H1 (cell line): ENCODE measurements at regions not wholly inside any gene's neighbourhood (a gene's known extent, or its start where the extent isn't known, plus 50 kb on each side); places are given as distances from the start of the nearest gene placed in this dataset.

Source experiments
- CTCF ChIA-PET: fragments of 300-600 bp; sonication (Branson Sonifier 250); formaldehyde crosslinking; loops from one replicate; lab custom pipeline; 2021; ENCODE audit not compliant: partially characterized antibody; lab: Charles Lee
- POLR2A ChIA-PET: fragments of 300-600 bp; sonication (Branson Sonifier 250); formaldehyde crosslinking; loops from one replicate; lab custom pipeline; 2021; ENCODE audit warnings: inconsistent platforms; ENCODE audit not compliant: partially characterized antibody; lab: Charles Lee
- DNase-seq, 2 experiments: peaks; one replicate each; pipeline versions ENCODE4 v3.0.0 to v3.0.0-alpha.2; 2010 to 2022; ENCODE audit warnings: low spot score in 2 of 2, low read depth in 1 of 2, mixed read lengths in 1 of 2
- FAIRE-seq: peaks from 2 replicates; lab custom pipeline; 2011; peaks lifted over from hg19 to GRCh38; lab: Jason Lieb, UNC
- H2AFZ ChIP-seq: 2 replicates; pipeline ENCODE4 v1.8.1; 2012; ENCODE audit warnings: low read length, inconsistent platforms
- H2AK5ac ChIP-seq: 2 replicates; pipeline ENCODE4 v1.6.1; 2013; ENCODE audit warnings: low read depth, low read length
- H2BK120ac ChIP-seq: replicated peaks from 2 replicates; pipeline ENCODE3; 2013; ENCODE audit warnings: low read depth, low read length, inconsistent platforms
- H2BK12ac ChIP-seq: 2 replicates; pipeline ENCODE4 v1.6.1; 2013; ENCODE audit warnings: low read depth, low read length
- H2BK15ac ChIP-seq: 2 replicates; pipeline ENCODE4 v1.6.1; 2013; ENCODE audit warnings: low read length
- H2BK20ac ChIP-seq: 2 replicates; pipeline ENCODE4 v1.6.1; 2013; ENCODE audit warnings: low read length
- H2BK5ac ChIP-seq: 2 replicates; pipeline ENCODE4 v1.6.1; 2013; ENCODE audit warnings: low read depth, low read length
- H3K14ac ChIP-seq: 2 replicates; pipeline ENCODE4 v1.6.1; 2013; ENCODE audit warnings: inconsistent platforms; ENCODE audit not compliant: insufficient read length
- H3K18ac ChIP-seq: 2 replicates; pipeline ENCODE4 v1.6.1; 2013; ENCODE audit warnings: low read length; ENCODE audit errors: extremely low read depth
- H3K23ac ChIP-seq: 2 replicates; pipeline ENCODE4 v1.6.1; 2013; ENCODE audit warnings: inconsistent platforms; ENCODE audit not compliant: insufficient read length
- H3K23me2 ChIP-seq: 2 replicates; pipeline ENCODE4 v1.6.1; 2013; ENCODE audit warnings: low read depth, low read length
- H3K27ac ChIP-seq: 2 replicates; pipeline ENCODE4 v1.6.1; 2011; ENCODE audit warnings: low read depth, low read length, inconsistent platforms
- H3K27me3 ChIP-seq, 4 experiments: replicated peaks in 1 of 4; 1 replicate in 1 of 4; 2 replicates in 3 of 4; pipeline versions ENCODE4 v1.6.1 to v1.8.1; 2011 to 2013; ENCODE audit warnings: low read length in 3 of 4, mild to moderate bottlenecking in 3 of 4, inconsistent platforms in 2 of 4, mixed read lengths in 2 of 4, moderate library complexity in 1 of 4; ENCODE audit not compliant: control insufficient read depth in 3 of 4, insufficient read depth in 3 of 4; ENCODE audit errors: extremely low read depth in 1 of 4
- H3K36me3 ChIP-seq, 4 experiments: 2 replicates each; pipeline versions ENCODE4 v1.6.1 to v1.8.1; 2011 to 2013; ENCODE audit warnings: mild to moderate bottlenecking in 4 of 4, low read length in 3 of 4, moderate library complexity in 2 of 4, control low read depth in 1 of 4, inconsistent platforms in 1 of 4; ENCODE audit not compliant: insufficient read depth in 4 of 4, control insufficient read depth in 2 of 4
- H3K4ac ChIP-seq: replicated peaks from 2 replicates; pipeline ENCODE3; 2013; ENCODE audit warnings: low read length, low read depth, mixed read lengths, inconsistent platforms; ENCODE audit not compliant: insufficient read length
- H3K4me1 ChIP-seq, 4 experiments: replicated peaks in 1 of 4; 1 replicate in 1 of 4; 2 replicates in 3 of 4; pipeline versions ENCODE4 v1.6.1 to v1.8.1; 2011 to 2013; ENCODE audit warnings: low read length in 3 of 4, inconsistent platforms in 2 of 4, mixed read lengths in 1 of 4; ENCODE audit not compliant: insufficient read depth in 4 of 4, control insufficient read depth in 3 of 4
- H3K4me2 ChIP-seq, 2 experiments: 2 replicates each; pipeline versions ENCODE4 v1.6.1 to v1.8.1; 2011 to 2013; ENCODE audit warnings: low read depth in 2 of 2, low read length in 2 of 2, control low read depth in 1 of 2, inconsistent platforms in 1 of 2, mild to moderate bottlenecking in 1 of 2; ENCODE audit not compliant: insufficient read depth in 1 of 2
- H3K4me3 ChIP-seq, 4 experiments: fragments of 200-600, 300-600 bp in 1 of 4; sonication (generic), shearing (Covaris generic), sonication (Bioruptor Twin) in 1 of 4; 2 replicates each; pipeline versions ENCODE4 v1.5.1 to v1.8.1; 2011 to 2016; ENCODE audit warnings: low read length in 4 of 4, low read depth in 3 of 4, control low read depth in 2 of 4, inconsistent platforms in 2 of 4, mild to moderate bottlenecking in 2 of 4, mixed read lengths in 1 of 4, moderate library complexity in 1 of 4; ENCODE audit not compliant: insufficient read depth in 2 of 4; ENCODE audit errors: extremely low read depth in 1 of 4
- H3K56ac ChIP-seq: replicated peaks from 2 replicates; pipeline ENCODE3; 2013; ENCODE audit warnings: low read depth, mild to moderate bottlenecking, mixed read lengths, low read length, inconsistent platforms; ENCODE audit not compliant: insufficient read length
- H3K79me1 ChIP-seq: 2 replicates; pipeline ENCODE4 v1.6.1; 2013; ENCODE audit warnings: low read depth, low read length, control low read depth
- H3K79me2 ChIP-seq, 2 experiments: 2 replicates each; pipeline versions ENCODE4 v1.6.1 to v1.8.1; 2012 to 2013; ENCODE audit warnings: low read length in 2 of 2, mild to moderate bottlenecking in 2 of 2, inconsistent platforms in 1 of 2; ENCODE audit not compliant: insufficient read depth in 2 of 2, control insufficient read depth in 1 of 2
- H3K9ac ChIP-seq, 4 experiments: replicated peaks in 1 of 4; 1 replicate in 1 of 4; 2 replicates in 3 of 4; pipeline versions ENCODE4 v1.6.1 to v1.8.1; 2011 to 2013; ENCODE audit warnings: low read depth in 3 of 4, low read length in 3 of 4, control low read depth in 2 of 4, mild to moderate bottlenecking in 2 of 4, moderate library complexity in 2 of 4, inconsistent platforms in 1 of 4; ENCODE audit errors: extremely low read depth in 1 of 4
- H3K9me3 ChIP-seq, 2 experiments: 2 replicates each; pipeline versions ENCODE4 v1.6.1 to v1.8.1; 2012 to 2013; ENCODE audit warnings: mild to moderate bottlenecking in 2 of 2, moderate library complexity in 2 of 2, control low read depth in 1 of 2, inconsistent platforms in 1 of 2, low read depth in 1 of 2, low read length in 1 of 2, mixed read lengths in 1 of 2; ENCODE audit not compliant: insufficient read depth in 2 of 2
- H4K20me1 ChIP-seq, 2 experiments: replicated peaks in 1 of 2; 2 replicates each; pipeline versions ENCODE3 to v1.8.1; 2011 to 2013; ENCODE audit warnings: inconsistent platforms in 2 of 2, low read length in 2 of 2, mild to moderate bottlenecking in 1 of 2; ENCODE audit not compliant: insufficient read depth in 2 of 2, control insufficient read depth in 1 of 2
- H4K5ac ChIP-seq: 2 replicates; pipeline ENCODE4 v1.6.1; 2013; ENCODE audit warnings: low read length, low read depth, mixed read lengths, inconsistent platforms; ENCODE audit not compliant: insufficient read length
- H4K8ac ChIP-seq: 2 replicates; pipeline ENCODE4 v1.8.0; 2013; ENCODE audit warnings: mild to moderate bottlenecking, moderate library complexity, low read length, inconsistent platforms; ENCODE audit not compliant: insufficient read depth; ENCODE audit errors: extremely low read depth
- H4K91ac ChIP-seq: replicated peaks from 2 replicates; pipeline ENCODE3; 2013; ENCODE audit warnings: low read length, mixed read lengths, inconsistent platforms; ENCODE audit not compliant: insufficient read length
- BRCA1 ChIP-seq: IDR thresholded peaks from 2 replicates; pipeline ENCODE4 v1.6.1; 2012; ENCODE audit warnings: low read depth, low read length, improper control_type of control experiment
- CEBPB ChIP-seq: IDR thresholded peaks from 2 replicates; pipeline ENCODE4 v1.6.1; 2012; ENCODE audit warnings: low read depth, low read length
- EZH2 ChIP-seq: fragments of 200-600 bp; sonication (generic); IDR thresholded peaks from 2 replicates; pipeline ENCODE4 v1.7.1; 2012; ENCODE audit warnings: low read depth, mild to moderate bottlenecking, moderate library complexity, low read length, inconsistent platforms; ENCODE audit not compliant: severe bottlenecking
- NANOG ChIP-seq: IDR thresholded peaks from 2 replicates; pipeline ENCODE4 v1.6.1; 2011; ENCODE audit warnings: low read length, low read depth, mild to moderate bottlenecking, inconsistent platforms; ENCODE audit not compliant: insufficient read depth, poor library complexity, severe bottlenecking
- POU5F1 ChIP-seq: IDR thresholded peaks from 2 replicates; pipeline ENCODE4 v1.6.1; 2011; ENCODE audit warnings: low read depth, mild to moderate bottlenecking, low read length, moderate library complexity
- RFX5 ChIP-seq: IDR thresholded peaks from 2 replicates; pipeline ENCODE4 v1.6.1; 2011; ENCODE audit warnings: low read depth, low read length, improper control_type of control experiment, borderline replicate concordance
- RXRA ChIP-seq: IDR thresholded peaks from 2 replicates; pipeline ENCODE4 v1.6.1; 2011; ENCODE audit warnings: low read depth, mild to moderate bottlenecking, low read length, moderate library complexity; ENCODE audit not compliant: insufficient read depth
- SAP30 ChIP-seq: fragments of 300-600 bp; sonication (generic); IDR thresholded peaks from 2 replicates; pipeline ENCODE4 v1.7.1; 2012; ENCODE audit warnings: low read length, moderate library complexity, mild to moderate bottlenecking, inconsistent platforms; ENCODE audit not compliant: insufficient read depth, insufficient replicate concordance
- SP4 ChIP-seq: IDR thresholded peaks from 2 replicates; pipeline ENCODE4 v1.6.1; 2012; ENCODE audit warnings: low read length, inconsistent platforms
- WGBS, 2 experiments: shearing (Covaris generic) in 1 of 2; methylation state at CpG; one replicate each; pipeline versions ENCODE4 v1.1.6 to v1.1.7; 2013 to 2015; ENCODE audit warnings: low lambda C conversion rate in 2 of 2, mixed read lengths in 2 of 2, inconsistent platforms in 1 of 2, low coverage in 1 of 2, missing lambda C conversion rate in 1 of 2; ENCODE audit not compliant: insufficient replicate concordance in 2 of 2, insufficient coverage in 1 of 2, insufficient read length in 1 of 2; ENCODE audit errors: extremely low coverage in 1 of 2, missing lambda C conversion rate in 1 of 2; 5-methylcytosine and 5-hydroxymethylcytosine counted together
- TF ChIP-seq, protein P1 (sequence below): IDR thresholded peaks from 2 replicates; pipeline ENCODE4 v1.6.1; 2012; ENCODE audit warnings: low read length, inconsistent platforms

DNA sequence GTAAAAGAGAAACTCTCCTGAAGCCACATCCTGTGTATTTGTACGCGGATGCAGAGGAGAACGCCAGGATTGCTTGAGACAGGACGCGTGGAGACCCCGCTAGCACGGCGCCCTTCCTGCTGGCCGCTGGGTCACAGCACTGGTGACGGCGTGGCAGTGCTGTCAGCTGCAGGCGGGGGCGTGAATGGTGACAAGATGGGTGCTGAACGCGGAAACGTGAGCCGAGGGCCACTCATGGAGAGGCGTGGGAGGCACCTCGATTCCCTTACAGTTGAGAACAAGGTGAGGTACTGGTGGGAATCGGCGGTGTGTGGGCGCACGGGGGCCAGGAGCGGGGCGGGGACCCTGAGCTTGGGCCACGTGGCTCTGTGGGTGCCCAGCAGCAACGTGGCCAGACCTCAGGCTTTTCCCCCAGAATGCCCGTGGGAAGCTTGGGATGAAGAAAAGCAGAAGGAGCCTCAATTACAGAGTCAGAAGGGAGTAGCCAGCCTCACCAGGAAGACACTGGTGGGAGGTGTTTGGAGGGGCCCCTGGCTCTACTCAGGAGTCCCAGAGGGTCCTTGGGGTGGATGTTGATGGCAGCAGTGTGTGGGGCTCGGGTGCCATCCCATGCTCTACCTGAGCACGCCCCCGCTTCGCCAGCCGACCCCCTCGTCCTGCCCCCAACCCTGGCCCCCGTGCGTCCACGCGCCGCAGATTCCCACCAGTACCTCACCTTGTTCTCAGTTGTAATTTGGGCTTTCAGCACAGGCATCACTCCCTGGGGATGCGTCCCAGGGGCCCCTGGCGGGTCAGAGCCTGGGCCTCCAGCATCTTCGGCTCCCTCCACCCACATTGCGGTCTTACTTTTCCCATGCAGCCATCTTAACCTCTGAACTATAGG, 208.4 kb upstream of the TCERG1L start:
- no peaks in the 10 kb centered on the region for H3K23me2 ChIP-seq
- no peak overlapping the region for H2BK20ac ChIP-seq
- H2AK5ac ChIP-seq: no peak overlapping the region
- no peaks in the 10 kb centered on the region for H3K36me3 ChIP-seq
- no peak overlapping the region for H2BK5ac ChIP-seq
- H2AFZ ChIP-seq: no peak overlapping the region
- H3K27me3 ChIP-seq: no peaks in the 10 kb centered on the region; a peak in 1 of 7 replicates
- H4K20me1 ChIP-seq: no peaks in the 10 kb centered on the region
- peaks cover 5 to 8% of the 10 kb centered on the region in 2 experiments; a peak in 3 of 4 replicates for H3K9me3 ChIP-seq
- H3K18ac ChIP-seq: no peak overlapping the region
- H3K4me2 ChIP-seq: no peak overlapping the region
- WGBS, 2 experiments: 90% methylated on average over 28 of the region's 43 CpGs; no CpG with 5 or more reads in 1 of the 2 experiments
- no peak overlapping the region for H3K23ac ChIP-seq
- no peaks in the 10 kb centered on the region for H3K79me1 ChIP-seq
- H3K4me1 ChIP-seq: peaks cover 0 to 1% (median 0%) of the 10 kb centered on the region in 4 experiments; a peak in 3 of 7 replicates
- H4K91ac ChIP-seq: no peak overlapping the region
- no peak overlapping the region for H3K4me3 ChIP-seq
- no peak overlapping the region for H4K8ac ChIP-seq
- H3K79me2 ChIP-seq: no peaks in the 10 kb centered on the region
- no peak overlapping the region for H3K14ac ChIP-seq
- no peak overlapping the region for H2BK12ac ChIP-seq
- H4K5ac ChIP-seq: no peak overlapping the region
- H2BK15ac ChIP-seq: no peak overlapping the region
- no peak overlapping the region for H3K9ac ChIP-seq
- CTCF ChIA-PET: interaction anchor here (1.1 kb wide), 1 partner anchor 66 kb away, joined by 3 read pairs; no protein-coding TSS in a partner anchor
- DNase-seq (no peak), FAIRE-seq (no peak)
- H3K4ac ChIP-seq: no peak overlapping the region
- POLR2A ChIA-PET: no interaction called here
- no peak overlapping the region for H2BK120ac ChIP-seq
- H3K56ac ChIP-seq: no peak overlapping the region
- H3K27ac ChIP-seq: no peak overlapping the region
- TF ChIP-seq POU5F1 (no peak), RXRA (no peak), RFX5 (no peak), NANOG (no peak), EZH2 (no peak), BRCA1 (no peak), CEBPB (no peak), SP4 (no peak), SAP30 (no peak)
- TF ChIP-seq, protein P1, sequence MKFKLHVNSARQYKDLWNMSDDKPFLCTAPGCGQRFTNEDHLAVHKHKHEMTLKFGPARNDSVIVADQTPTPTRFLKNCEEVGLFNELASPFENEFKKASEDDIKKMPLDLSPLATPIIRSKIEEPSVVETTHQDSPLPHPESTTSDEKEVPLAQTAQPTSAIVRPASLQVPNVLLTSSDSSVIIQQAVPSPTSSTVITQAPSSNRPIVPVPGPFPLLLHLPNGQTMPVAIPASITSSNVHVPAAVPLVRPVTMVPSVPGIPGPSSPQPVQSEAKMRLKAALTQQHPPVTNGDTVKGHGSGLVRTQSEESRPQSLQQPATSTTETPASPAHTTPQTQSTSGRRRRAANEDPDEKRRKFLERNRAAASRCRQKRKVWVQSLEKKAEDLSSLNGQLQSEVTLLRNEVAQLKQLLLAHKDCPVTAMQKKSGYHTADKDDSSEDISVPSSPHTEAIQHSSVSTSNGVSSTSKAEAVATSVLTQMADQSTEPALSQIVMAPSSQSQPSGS: no peak
